Brain microvascular endothelial cell (primary cell): ENCODE measurements at regions not wholly inside any gene's neighbourhood (a gene's known extent, or its start where the extent isn't known, plus 50 kb on each side); places are given as distances from the start of the nearest gene placed in this dataset.

Experiments
- DNase-seq: peaks from one replicate; pipeline ENCODE4 v3.0.0-alpha.2; 2020
- H3K27ac ChIP-seq: fragments of 250-450 bp; sonication (Bioruptor Pico); 2 replicates; pipeline ENCODE4 v1.5.1; 2020; ENCODE audit warnings: mild to moderate bottlenecking, moderate library complexity
- H3K27me3 ChIP-seq: fragments of 250-450 bp; sonication (Bioruptor Pico); replicated peaks from 2 replicates; pipeline ENCODE4 v1.5.1; 2020; ENCODE audit warnings: mild to moderate bottlenecking
- H3K36me3 ChIP-seq: fragments of 250-450 bp; sonication (Bioruptor Pico); replicated peaks from 2 replicates; pipeline ENCODE4 v1.5.1; 2020; ENCODE audit warnings: mild to moderate bottlenecking
- H3K4me3 ChIP-seq: 2 replicates; pipeline ENCODE4 v1.5.1; 2011; ENCODE audit warnings: low read depth, mild to moderate bottlenecking, control low read depth, low read length, moderate library complexity
- in situ Hi-C: cut with HindIII; loops from 2 replicates; pipeline ENCODE4 v1.10.0; 2017; ENCODE audit warnings: low sequenced_read_pairs, low pct_ligation_motif_present
- TF ChIP-seq, protein P1 (sequence below): IDR thresholded peaks from 2 replicates; pipeline ENCODE4 v1.5.1; 2011; ENCODE audit warnings: low read depth, mild to moderate bottlenecking, moderate library complexity, low read length, control low read depth, inconsistent platforms; ENCODE audit errors: missing control alignments

DNA sequence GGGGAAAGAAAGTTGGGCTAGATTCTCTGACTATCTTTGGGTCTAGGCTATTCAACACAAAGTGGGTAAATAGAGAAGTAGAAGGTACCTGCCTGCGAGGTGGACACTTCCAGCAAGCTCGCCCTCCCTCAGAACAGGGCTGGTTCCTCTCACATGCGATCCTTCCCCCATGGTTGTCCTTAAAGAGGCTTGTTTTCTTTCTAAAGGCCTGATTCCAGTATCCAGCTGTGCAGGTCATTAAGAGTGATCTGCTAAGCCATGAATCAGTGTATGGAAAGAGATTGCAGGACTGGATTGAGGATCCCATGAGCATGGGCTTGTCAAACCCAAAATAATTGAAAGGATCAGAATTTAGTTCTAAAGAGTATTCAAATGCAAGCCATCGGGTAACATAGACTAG, 189.0 kb downstream of the URB2 start:
- no peaks in the 10 kb centered on the region for H3K36me3 ChIP-seq
- in situ Hi-C loops = no loop called here
- no peak overlapping the region for H3K4me3 ChIP-seq
- DNase-seq = no peak
- H3K27ac ChIP-seq = no peak overlapping the region
- H3K27me3 ChIP-seq = no peaks in the 10 kb centered on the region
- TF ChIP-seq, protein P1, sequence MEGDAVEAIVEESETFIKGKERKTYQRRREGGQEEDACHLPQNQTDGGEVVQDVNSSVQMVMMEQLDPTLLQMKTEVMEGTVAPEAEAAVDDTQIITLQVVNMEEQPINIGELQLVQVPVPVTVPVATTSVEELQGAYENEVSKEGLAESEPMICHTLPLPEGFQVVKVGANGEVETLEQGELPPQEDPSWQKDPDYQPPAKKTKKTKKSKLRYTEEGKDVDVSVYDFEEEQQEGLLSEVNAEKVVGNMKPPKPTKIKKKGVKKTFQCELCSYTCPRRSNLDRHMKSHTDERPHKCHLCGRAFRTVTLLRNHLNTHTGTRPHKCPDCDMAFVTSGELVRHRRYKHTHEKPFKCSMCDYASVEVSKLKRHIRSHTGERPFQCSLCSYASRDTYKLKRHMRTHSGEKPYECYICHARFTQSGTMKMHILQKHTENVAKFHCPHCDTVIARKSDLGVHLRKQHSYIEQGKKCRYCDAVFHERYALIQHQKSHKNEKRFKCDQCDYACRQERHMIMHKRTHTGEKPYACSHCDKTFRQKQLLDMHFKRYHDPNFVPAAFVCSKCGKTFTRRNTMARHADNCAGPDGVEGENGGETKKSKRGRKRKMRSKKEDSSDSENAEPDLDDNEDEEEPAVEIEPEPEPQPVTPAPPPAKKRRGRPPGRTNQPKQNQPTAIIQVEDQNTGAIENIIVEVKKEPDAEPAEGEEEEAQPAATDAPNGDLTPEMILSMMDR = no peak

DNA sequence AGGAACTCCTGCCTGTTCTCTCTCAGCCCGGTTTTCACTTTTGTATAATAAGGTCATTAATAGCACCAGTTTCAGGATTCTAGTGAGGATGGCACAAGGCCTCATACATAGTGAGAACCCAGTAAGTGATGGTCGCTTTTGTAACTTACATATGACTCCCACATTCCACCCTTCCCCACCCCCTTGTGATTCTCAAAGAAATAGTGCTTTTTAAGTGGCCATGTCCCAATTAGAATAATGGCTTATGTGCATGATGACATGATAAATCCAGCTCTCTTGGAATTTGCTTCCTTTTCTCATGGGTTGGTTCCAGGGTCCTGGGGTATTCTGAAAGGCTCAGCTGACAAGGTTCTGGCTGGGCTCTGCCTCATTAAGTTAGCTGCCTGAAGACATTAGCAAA, 189.9 kb downstream of the URB2 start:
- in situ Hi-C loops = no loop called here

DNA sequence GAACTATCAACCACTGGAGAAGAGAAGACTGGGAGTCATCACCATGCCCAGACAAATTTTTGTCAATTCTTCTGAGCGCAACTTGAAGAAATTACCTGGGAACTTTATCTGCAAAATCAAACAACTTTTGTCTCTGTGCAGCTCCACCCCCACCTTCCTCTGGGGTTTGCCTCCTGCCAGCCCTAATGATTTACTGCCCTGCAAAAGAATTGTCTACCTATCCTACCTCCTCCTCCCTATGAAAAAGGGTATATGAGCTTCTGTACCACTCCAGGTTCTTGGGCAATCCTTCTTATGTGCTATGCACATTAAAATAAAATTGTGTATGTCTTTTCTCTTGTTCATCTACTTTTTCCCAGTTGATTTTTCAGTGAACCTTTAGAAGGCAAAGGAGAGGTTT, 191.9 kb downstream of the URB2 start:
- TF ChIP-seq, protein P1 = no peak
- H3K4me3 ChIP-seq = no peak overlapping the region
- H3K27me3 ChIP-seq = no peaks in the 10 kb centered on the region
- no peak for DNase-seq
- in situ Hi-C loops = no loop called here
- H3K27ac ChIP-seq = no peak overlapping the region
- no peaks in the 10 kb centered on the region for H3K36me3 ChIP-seq

More for the DNA sequence above, 189.9 kb downstream of the URB2 start:
- Histone ChIP-seq H3K27ac (no peak overlapping the region), H3K27me3 (no peaks in the 10 kb centered on the region), H3K36me3 (no peaks in the 10 kb centered on the region), H3K4me3 (no peak overlapping the region)
- DNase-seq = no peak
- TF ChIP-seq, protein P1 = no peak

GRCh38 chr1:229819091-229819490, 193.0 kb downstream of the URB2 start:
- TF ChIP-seq, protein P1 = no peak
- no peak for DNase-seq
- in situ Hi-C loops = no loop called here

GRCh38 chr1:229822026-229822425, 196.0 kb downstream of the URB2 start:
- Histone ChIP-seq H3K36me3 (no peaks in the 10 kb centered on the region), H3K27ac (no peak overlapping the region), H3K27me3 (no peaks in the 10 kb centered on the region), H3K4me3 (no peak overlapping the region)
- TF ChIP-seq, protein P1 = no peak
- in situ Hi-C loops = no loop called here
- no peak for DNase-seq

More at GRCh38 chr1:229819091-229819490, 193.0 kb downstream of the URB2 start:
- no peak overlapping the region for H3K27ac ChIP-seq
- H3K4me3 ChIP-seq = no peak overlapping the region
- no peaks in the 10 kb centered on the region for H3K27me3 ChIP-seq
- H3K36me3 ChIP-seq = no peaks in the 10 kb centered on the region

- TF ChIP-seq, protein P1 = no peak
- Histone ChIP-seq H3K27ac (no peak overlapping the region), H3K4me3 (no peak overlapping the region), H3K36me3 (no peaks in the 10 kb centered on the region), H3K27me3 (no peaks in the 10 kb centered on the region)
- no peak for DNase-seq
- in situ Hi-C loops = no loop called here
These were observed 199.0 kb downstream of the URB2 start for GRCh38 chr1:229825042-229825441.
